HCT116 (cell line): ENCODE measurements at regions not wholly inside any gene's neighbourhood (a gene's known extent, or its start where the extent isn't known, plus 50 kb on each side); places are given as distances from the start of the nearest gene placed in this dataset.

Experiments
- ATAC-seq: fragments of 200-7000 bp; cut with Tn5 transposase; 2 replicates; pipeline ENCODE4 v1.9.1; 2020; ENCODE audit warnings: mild to moderate bottlenecking, moderate library complexity
- BruUV-seq: library from RNA; stranded (reverse); fragments of 400-500 nt; replicated peaks from 2 replicates; lab custom pipeline; 2021; lab: Mats Ljungman, UMichigan
- CTCF ChIA-PET: fragments of 300-600 bp; sonication (Branson Sonifier 250); formaldehyde crosslinking; loops from one replicate; lab custom pipeline; 2021; ENCODE audit warnings: antibody characterized with exemption; lab: Charles Lee
- POLR2A ChIA-PET: fragments of 300-600, 350-600 bp; sonication (Branson Sonifier 250); formaldehyde crosslinking; loops from one replicate; lab custom pipeline; 2021; ENCODE audit warnings: antibody characterized with exemption; lab: Charles Lee
- RAD21 ChIA-PET, 2 experiments: fragments of 300-600 bp; sonication (Branson Sonifier 250); formaldehyde crosslinking; loops; one replicate each; lab custom pipeline; 2023; ENCODE audit warnings: low total read pairs in 2 of 2; ENCODE audit not compliant: uncharacterized antibody in 2 of 2, unreplicated experiment in 2 of 2, low non-redundant PET in 1 of 2; lab: Charles Lee
- DNase-seq: peaks from one replicate; pipeline ENCODE4 v3.0.0-alpha.2; 2010; ENCODE audit warnings: low read depth, low spot score
- H2AFZ ChIP-seq: fragments of 200-600 bp; shearing (Covaris generic), sonication (generic); 2 replicates; pipeline ENCODE4 v1.6.1; 2017; ENCODE audit warnings: low read depth, mixed run types, mixed read lengths, antibody characterized with exemption, low read length; ENCODE audit not compliant: poor library complexity, severe bottlenecking
- H3K27ac ChIP-seq: 2 replicates; pipeline ENCODE4 v1.5.1; 2012; ENCODE audit warnings: low read depth, low read length
- H3K27me3 ChIP-seq: fragments of 200-600 bp; sonication (generic); 2 replicates; pipeline ENCODE4 v1.6.1; 2016; ENCODE audit warnings: mixed run types, low read length, mixed read lengths; ENCODE audit not compliant: insufficient read depth
- H3K36me3 ChIP-seq, 2 experiments: fragments of 200-500 bp in 1 of 2; fragments of 200-600 bp in 1 of 2; sonication (Bioruptor generic) in 1 of 2; sonication (generic) in 1 of 2; 2 replicates each; pipeline versions ENCODE4 v1.5.1 to v1.6.1; 2014 to 2016; ENCODE audit warnings: low read length in 2 of 2, inconsistent platforms in 1 of 2, mixed read lengths in 1 of 2, mixed run types in 1 of 2; ENCODE audit not compliant: insufficient read depth in 2 of 2, control insufficient read depth in 1 of 2
- H3K4me1 ChIP-seq, 2 experiments: fragments of 200-600 bp in 1 of 2; sonication (generic) in 1 of 2; 2 replicates each; pipeline versions ENCODE4 v1.5.1 to v1.6.1; 2012 to 2017; ENCODE audit warnings: low read length in 2 of 2, inconsistent platforms in 1 of 2, mild to moderate bottlenecking in 1 of 2, mixed read lengths in 1 of 2, mixed run types in 1 of 2, moderate library complexity in 1 of 2; ENCODE audit not compliant: insufficient read depth in 2 of 2, control insufficient read depth in 1 of 2
- H3K4me2 ChIP-seq: fragments of 200-600 bp; sonication (generic); 2 replicates; pipeline ENCODE4 v1.6.1; 2017; ENCODE audit warnings: mixed run types, low read length, mixed read lengths
- H3K4me3 ChIP-seq, 2 experiments: fragments of 200-600 bp in 1 of 2; sonication (generic) in 1 of 2; replicated peaks in 1 of 2; 2 replicates each; pipeline ENCODE4 v1.5.1; 2011 to 2016; ENCODE audit warnings: low read length in 2 of 2, control low read depth in 1 of 2, low read depth in 1 of 2, mild to moderate bottlenecking in 1 of 2, mixed read lengths in 1 of 2, mixed run types in 1 of 2
- H3K79me2 ChIP-seq: fragments of 200-600 bp; sonication (generic); 2 replicates; pipeline ENCODE4 v1.6.1; 2017; ENCODE audit warnings: mild to moderate bottlenecking, mixed run types, low read length, moderate library complexity, mixed read lengths; ENCODE audit not compliant: insufficient read depth
- H3K9ac ChIP-seq: fragments of 200-600 bp; sonication (generic); 2 replicates; pipeline ENCODE4 v1.6.1; 2016; ENCODE audit warnings: low read length, mixed read lengths
- H3K9me2 ChIP-seq: fragments of 200-600 bp; sonication (generic), shearing (Covaris generic); 2 replicates; pipeline ENCODE4 v1.6.1; 2017; ENCODE audit warnings: mixed run types, mild to moderate bottlenecking, moderate library complexity; ENCODE audit not compliant: insufficient read depth
- H3K9me3 ChIP-seq, 2 experiments: fragments of 200-500 bp in 1 of 2; fragments of 200-600 bp in 1 of 2; sonication (Bioruptor generic) in 1 of 2; sonication (generic) in 1 of 2; 2 replicates each; pipeline ENCODE4 v1.6.1; 2014 to 2017; ENCODE audit warnings: low read length in 2 of 2, mixed read lengths in 2 of 2, inconsistent platforms in 1 of 2, low read depth in 1 of 2, mild to moderate bottlenecking in 1 of 2, mixed run types in 1 of 2, moderate library complexity in 1 of 2; ENCODE audit not compliant: control insufficient read depth in 1 of 2, insufficient read depth in 1 of 2
- H4K20me1 ChIP-seq: fragments of 200-600 bp; sonication (generic), shearing (Covaris generic); 2 replicates; pipeline ENCODE4 v1.6.1; 2017; ENCODE audit warnings: mixed run types, mild to moderate bottlenecking, moderate library complexity; ENCODE audit not compliant: insufficient read depth
- CTCF ChIP-seq, 3 experiments: fragments of 200-600 bp in 1 of 3; sonication (generic) in 1 of 3; IDR thresholded peaks in 2 of 3; conservative IDR thresholded peaks in 1 of 3; 2 replicates each; pipeline ENCODE4 v1.5.1; 2012 to 2017; ENCODE audit warnings: low read depth in 2 of 3, low read length in 2 of 3, antibody characterized with exemption in 1 of 3, borderline replicate concordance in 1 of 3, control low read depth in 1 of 3, mild to moderate bottlenecking in 1 of 3, mixed read lengths in 1 of 3, mixed run types in 1 of 3, moderate library complexity in 1 of 3; ENCODE audit not compliant: insufficient read depth in 1 of 3
- EZH2 ChIP-seq: fragments of 200-600 bp; sonication (generic); IDR thresholded peaks from 2 replicates; pipeline ENCODE4 v1.6.1; 2017; ENCODE audit warnings: antibody characterized with exemption, mixed run types
- EZH2phosphoT487 ChIP-seq: fragments of 200-600 bp; IDR thresholded peaks from 2 replicates; pipeline ENCODE4 v1.6.1; 2018; ENCODE audit warnings: antibody characterized with exemption, borderline replicate concordance
- FOSL1 ChIP-seq: IDR thresholded peaks from 2 replicates; pipeline ENCODE4 v1.6.1; 2012; ENCODE audit warnings: low read depth
- JUND ChIP-seq: IDR thresholded peaks from 2 replicates; pipeline ENCODE4 v1.6.1; 2012
- POLR2AphosphoS5 ChIP-seq: IDR thresholded peaks from 2 replicates; pipeline ENCODE4 v1.6.1; 2011; ENCODE audit warnings: mild to moderate bottlenecking, low read depth, low read length, moderate library complexity
- RAD21 ChIP-seq: IDR thresholded peaks from 2 replicates; pipeline ENCODE4 v1.6.1; 2012; ENCODE audit warnings: low read depth, mild to moderate bottlenecking
- SIN3A ChIP-seq: IDR thresholded peaks from 2 replicates; pipeline ENCODE4 v1.6.1; 2012; ENCODE audit warnings: low read depth
- TCF7L2 ChIP-seq: IDR thresholded peaks from 2 replicates; pipeline ENCODE4 v1.7.0; 2011; ENCODE audit warnings: borderline replicate concordance, inconsistent platforms; ENCODE audit not compliant: insufficient read depth, insufficient read length; ENCODE audit errors: extremely low read depth
- YY1 ChIP-seq: IDR thresholded peaks from 2 replicates; pipeline ENCODE4 v1.6.1; 2011; ENCODE audit warnings: low read length, low read depth, moderate library complexity, mild to moderate bottlenecking; ENCODE audit not compliant: insufficient replicate concordance; ENCODE audit errors: extremely low read depth
- intact Hi-C: fragments of 100-400 bp; cut with micrococcal nuclease; formaldehyde crosslinking; loops from 2 replicates; pipeline ENCODE4 v1.10.0; 2022
- TF ChIP-seq, protein P1 (sequence below): IDR thresholded peaks from 2 replicates; pipeline ENCODE4 v1.6.1; 2011; ENCODE audit warnings: mild to moderate bottlenecking, low read length, moderate library complexity; ENCODE audit not compliant: insufficient replicate concordance; ENCODE audit errors: extremely low read depth
- TF ChIP-seq, protein P2 (sequence below): IDR thresholded peaks from 2 replicates; pipeline ENCODE4 v1.6.1; 2012; ENCODE audit warnings: low read depth
- TF ChIP-seq, protein P3 (sequence below): IDR thresholded peaks from 2 replicates; pipeline ENCODE4 v1.6.1; 2012
- TF ChIP-seq, protein P4 (sequence below): IDR thresholded peaks from 2 replicates; pipeline ENCODE4 v1.6.1; 2012

GRCh38 chr2:220240641-220241040, 613.2 kb downstream of the SLC4A3 start:
- Histone ChIP-seq H3K9me3 (no peaks in the 10 kb centered on the region), H4K20me1 (no peaks in the 10 kb centered on the region), H3K9ac (no peak overlapping the region), H3K4me3 (no peak overlapping the region), H3K79me2 (no peaks in the 10 kb centered on the region)
- ATAC-seq, result no peak
- CTCF ChIA-PET, result interaction anchor here (0.6 kb wide), 1 partner anchor 17 kb away, joined by 3 read pairs; no protein-coding TSS in a partner anchor
- TF ChIP-seq, protein P1, sequence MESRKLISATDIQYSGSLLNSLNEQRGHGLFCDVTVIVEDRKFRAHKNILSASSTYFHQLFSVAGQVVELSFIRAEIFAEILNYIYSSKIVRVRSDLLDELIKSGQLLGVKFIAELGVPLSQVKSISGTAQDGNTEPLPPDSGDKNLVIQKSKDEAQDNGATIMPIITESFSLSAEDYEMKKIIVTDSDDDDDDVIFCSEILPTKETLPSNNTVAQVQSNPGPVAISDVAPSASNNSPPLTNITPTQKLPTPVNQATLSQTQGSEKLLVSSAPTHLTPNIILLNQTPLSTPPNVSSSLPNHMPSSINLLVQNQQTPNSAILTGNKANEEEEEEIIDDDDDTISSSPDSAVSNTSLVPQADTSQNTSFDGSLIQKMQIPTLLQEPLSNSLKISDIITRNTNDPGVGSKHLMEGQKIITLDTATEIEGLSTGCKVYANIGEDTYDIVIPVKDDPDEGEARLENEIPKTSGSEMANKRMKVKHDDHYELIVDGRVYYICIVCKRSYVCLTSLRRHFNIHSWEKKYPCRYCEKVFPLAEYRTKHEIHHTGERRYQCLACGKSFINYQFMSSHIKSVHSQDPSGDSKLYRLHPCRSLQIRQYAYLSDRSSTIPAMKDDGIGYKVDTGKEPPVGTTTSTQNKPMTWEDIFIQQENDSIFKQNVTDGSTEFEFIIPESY, result no peak
- no peak for TF ChIP-seq YY1
- TF ChIP-seq, protein P2, sequence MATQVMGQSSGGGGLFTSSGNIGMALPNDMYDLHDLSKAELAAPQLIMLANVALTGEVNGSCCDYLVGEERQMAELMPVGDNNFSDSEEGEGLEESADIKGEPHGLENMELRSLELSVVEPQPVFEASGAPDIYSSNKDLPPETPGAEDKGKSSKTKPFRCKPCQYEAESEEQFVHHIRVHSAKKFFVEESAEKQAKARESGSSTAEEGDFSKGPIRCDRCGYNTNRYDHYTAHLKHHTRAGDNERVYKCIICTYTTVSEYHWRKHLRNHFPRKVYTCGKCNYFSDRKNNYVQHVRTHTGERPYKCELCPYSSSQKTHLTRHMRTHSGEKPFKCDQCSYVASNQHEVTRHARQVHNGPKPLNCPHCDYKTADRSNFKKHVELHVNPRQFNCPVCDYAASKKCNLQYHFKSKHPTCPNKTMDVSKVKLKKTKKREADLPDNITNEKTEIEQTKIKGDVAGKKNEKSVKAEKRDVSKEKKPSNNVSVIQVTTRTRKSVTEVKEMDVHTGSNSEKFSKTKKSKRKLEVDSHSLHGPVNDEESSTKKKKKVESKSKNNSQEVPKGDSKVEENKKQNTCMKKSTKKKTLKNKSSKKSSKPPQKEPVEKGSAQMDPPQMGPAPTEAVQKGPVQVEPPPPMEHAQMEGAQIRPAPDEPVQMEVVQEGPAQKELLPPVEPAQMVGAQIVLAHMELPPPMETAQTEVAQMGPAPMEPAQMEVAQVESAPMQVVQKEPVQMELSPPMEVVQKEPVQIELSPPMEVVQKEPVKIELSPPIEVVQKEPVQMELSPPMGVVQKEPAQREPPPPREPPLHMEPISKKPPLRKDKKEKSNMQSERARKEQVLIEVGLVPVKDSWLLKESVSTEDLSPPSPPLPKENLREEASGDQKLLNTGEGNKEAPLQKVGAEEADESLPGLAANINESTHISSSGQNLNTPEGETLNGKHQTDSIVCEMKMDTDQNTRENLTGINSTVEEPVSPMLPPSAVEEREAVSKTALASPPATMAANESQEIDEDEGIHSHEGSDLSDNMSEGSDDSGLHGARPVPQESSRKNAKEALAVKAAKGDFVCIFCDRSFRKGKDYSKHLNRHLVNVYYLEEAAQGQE, result no peak
- TF ChIP-seq EZH2, result no peak
- TF ChIP-seq SIN3A, result no peak
- TF ChIP-seq JUND, result no peak
- TF ChIP-seq, protein P3, sequence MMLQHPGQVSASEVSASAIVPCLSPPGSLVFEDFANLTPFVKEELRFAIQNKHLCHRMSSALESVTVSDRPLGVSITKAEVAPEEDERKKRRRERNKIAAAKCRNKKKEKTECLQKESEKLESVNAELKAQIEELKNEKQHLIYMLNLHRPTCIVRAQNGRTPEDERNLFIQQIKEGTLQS, result no peak
- no peak for TF ChIP-seq RAD21
- no peak for TF ChIP-seq FOSL1
- no peak for TF ChIP-seq TCF7L2
- no peak for TF ChIP-seq POLR2AphosphoS5
- TF ChIP-seq CTCF (IDR thresholded peaks at IDR 0.05 in 2 of 3, conservative IDR thresholded peaks at IDR 0.05 in 1 of 3; ENCODE audit: borderline replicate concordance in 1 of 3, insufficient read depth in 1 of 3, low read depth in 2 of 3, low read length in 2 of 3), result no peak
- TF ChIP-seq, protein P4, sequence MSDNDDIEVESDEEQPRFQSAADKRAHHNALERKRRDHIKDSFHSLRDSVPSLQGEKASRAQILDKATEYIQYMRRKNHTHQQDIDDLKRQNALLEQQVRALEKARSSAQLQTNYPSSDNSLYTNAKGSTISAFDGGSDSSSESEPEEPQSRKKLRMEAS, result no peak
- no peak for TF ChIP-seq EZH2phosphoT487
- TF ChIP-seq, all 23 proteins: peak for 0
- no peaks in the 10 kb centered on the region for H3K36me3 ChIP-seq
- no peaks in the 10 kb centered on the region for H3K4me1 ChIP-seq
- no peak for DNase-seq
- no peak overlapping the region for H3K27ac ChIP-seq
- POLR2A ChIA-PET, result no interaction called here
- RAD21 ChIA-PET, result no interaction called here
- BruUV-seq, result no TSS peak
- H3K4me2 ChIP-seq, result no peak overlapping the region
- intact Hi-C loops, result no loop called here
- no peaks in the 10 kb centered on the region for H3K27me3 ChIP-seq
- no peaks in the 10 kb centered on the region; the same call in 1 of the 2 replicates for H3K9me2 ChIP-seq
- H2AFZ ChIP-seq, result no peak overlapping the region
